HCT116 (cell line): ENCODE measurements at regions not wholly inside any gene's neighbourhood (a gene's known extent, or its start where the extent isn't known, plus 50 kb on each side); places are given as distances from the start of the nearest gene placed in this dataset.
"Not testable (repeated sequence)": the region's sequence is repeated elsewhere in the genome, so short reads cannot be mapped to it uniquely, and the experiment has no call there.

Experiments
- CBX3 ChIP-seq: IDR thresholded peaks from 2 replicates; pipeline ENCODE4 v1.6.1; 2012; ENCODE audit warnings: low read depth
- CEBPB ChIP-seq: IDR thresholded peaks from 2 replicates; pipeline ENCODE4 v1.6.1; 2012; ENCODE audit warnings: low read depth
- POLR2A ChIP-seq: IDR thresholded peaks from 2 replicates; pipeline ENCODE4 v1.7.0; 2011; ENCODE audit warnings: borderline replicate concordance; ENCODE audit not compliant: insufficient read depth, insufficient read length; ENCODE audit errors: extremely low read depth
- SP1 ChIP-seq: IDR thresholded peaks from 2 replicates; pipeline ENCODE4 v1.6.1; 2012; ENCODE audit warnings: low read depth
- TCF7L2 ChIP-seq: IDR thresholded peaks from 2 replicates; pipeline ENCODE4 v1.7.0; 2011; ENCODE audit warnings: borderline replicate concordance, inconsistent platforms; ENCODE audit not compliant: insufficient read depth, insufficient read length; ENCODE audit errors: extremely low read depth
- TF ChIP-seq, protein P1 (sequence below), 3 experiments: fragments of 200-600 bp in 1 of 3; sonication (generic) in 1 of 3; IDR thresholded peaks in 2 of 3; conservative IDR thresholded peaks in 1 of 3; 2 replicates each; pipeline ENCODE4 v1.5.1; 2012 to 2017; ENCODE audit warnings: low read depth in 2 of 3, low read length in 2 of 3, antibody characterized with exemption in 1 of 3, borderline replicate concordance in 1 of 3, control low read depth in 1 of 3, mild to moderate bottlenecking in 1 of 3, mixed read lengths in 1 of 3, mixed run types in 1 of 3, moderate library complexity in 1 of 3; ENCODE audit not compliant: insufficient read depth in 1 of 3

DNA sequence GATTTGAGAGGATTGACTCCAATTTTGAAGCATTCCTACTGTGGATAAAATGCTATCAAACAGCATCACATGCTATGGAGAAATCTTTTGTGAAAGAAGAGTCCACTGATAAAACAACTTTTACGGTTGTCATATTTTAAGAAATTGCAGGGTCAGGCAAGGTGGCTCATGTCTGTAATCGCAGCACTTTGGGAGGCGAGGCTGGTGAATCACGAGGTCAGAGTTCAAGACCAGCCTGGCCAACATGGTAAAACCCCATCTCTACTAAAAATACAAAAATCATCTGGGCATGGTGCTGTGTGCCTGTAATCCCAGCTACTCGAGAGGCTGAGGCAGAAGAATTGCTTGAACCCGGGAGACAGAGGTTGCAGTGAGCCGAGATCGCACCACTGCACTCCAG is 338.8 kb upstream of the SOX9 start:
- not testable (repeated sequence) for TF ChIP-seq TCF7L2, CBX3, POLR2A, SP1, CEBPB
- TF ChIP-seq, protein P1, sequence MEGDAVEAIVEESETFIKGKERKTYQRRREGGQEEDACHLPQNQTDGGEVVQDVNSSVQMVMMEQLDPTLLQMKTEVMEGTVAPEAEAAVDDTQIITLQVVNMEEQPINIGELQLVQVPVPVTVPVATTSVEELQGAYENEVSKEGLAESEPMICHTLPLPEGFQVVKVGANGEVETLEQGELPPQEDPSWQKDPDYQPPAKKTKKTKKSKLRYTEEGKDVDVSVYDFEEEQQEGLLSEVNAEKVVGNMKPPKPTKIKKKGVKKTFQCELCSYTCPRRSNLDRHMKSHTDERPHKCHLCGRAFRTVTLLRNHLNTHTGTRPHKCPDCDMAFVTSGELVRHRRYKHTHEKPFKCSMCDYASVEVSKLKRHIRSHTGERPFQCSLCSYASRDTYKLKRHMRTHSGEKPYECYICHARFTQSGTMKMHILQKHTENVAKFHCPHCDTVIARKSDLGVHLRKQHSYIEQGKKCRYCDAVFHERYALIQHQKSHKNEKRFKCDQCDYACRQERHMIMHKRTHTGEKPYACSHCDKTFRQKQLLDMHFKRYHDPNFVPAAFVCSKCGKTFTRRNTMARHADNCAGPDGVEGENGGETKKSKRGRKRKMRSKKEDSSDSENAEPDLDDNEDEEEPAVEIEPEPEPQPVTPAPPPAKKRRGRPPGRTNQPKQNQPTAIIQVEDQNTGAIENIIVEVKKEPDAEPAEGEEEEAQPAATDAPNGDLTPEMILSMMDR (IDR thresholded peaks at IDR 0.05 in 2 of 3, conservative IDR thresholded peaks at IDR 0.05 in 1 of 3; ENCODE audit: borderline replicate concordance in 1 of 3, insufficient read depth in 1 of 3, low read depth in 2 of 3, low read length in 2 of 3): not testable (repeated sequence)
